PC-3 (cell line): ENCODE measurements at regions not wholly inside any gene's neighbourhood (a gene's known extent, or its start where the extent isn't known, plus 50 kb on each side); places are given as distances from the start of the nearest gene placed in this dataset.
"Not testable (repeated sequence)": the region's sequence is repeated elsewhere in the genome, so short reads cannot be mapped to it uniquely, and the experiment has no call there.

ENCODE experiments used
- EZH2 ChIP-seq: fragments of 300-600 bp; sonication (generic); IDR thresholded peaks from one replicate; pipeline ENCODE4 v1.6.1; 2017; ENCODE audit warnings: antibody characterized with exemption, mild to moderate bottlenecking, low read length; ENCODE audit not compliant: unreplicated experiment
- TF ChIP-seq, protein P1 (sequence below): fragments of 300-600 bp; sonication (generic); conservative IDR thresholded peaks from 2 replicates; pipeline ENCODE4 v1.5.1; 2017; ENCODE audit warnings: antibody characterized with exemption, low read depth, mild to moderate bottlenecking, low read length

- TF ChIP-seq, protein P1, sequence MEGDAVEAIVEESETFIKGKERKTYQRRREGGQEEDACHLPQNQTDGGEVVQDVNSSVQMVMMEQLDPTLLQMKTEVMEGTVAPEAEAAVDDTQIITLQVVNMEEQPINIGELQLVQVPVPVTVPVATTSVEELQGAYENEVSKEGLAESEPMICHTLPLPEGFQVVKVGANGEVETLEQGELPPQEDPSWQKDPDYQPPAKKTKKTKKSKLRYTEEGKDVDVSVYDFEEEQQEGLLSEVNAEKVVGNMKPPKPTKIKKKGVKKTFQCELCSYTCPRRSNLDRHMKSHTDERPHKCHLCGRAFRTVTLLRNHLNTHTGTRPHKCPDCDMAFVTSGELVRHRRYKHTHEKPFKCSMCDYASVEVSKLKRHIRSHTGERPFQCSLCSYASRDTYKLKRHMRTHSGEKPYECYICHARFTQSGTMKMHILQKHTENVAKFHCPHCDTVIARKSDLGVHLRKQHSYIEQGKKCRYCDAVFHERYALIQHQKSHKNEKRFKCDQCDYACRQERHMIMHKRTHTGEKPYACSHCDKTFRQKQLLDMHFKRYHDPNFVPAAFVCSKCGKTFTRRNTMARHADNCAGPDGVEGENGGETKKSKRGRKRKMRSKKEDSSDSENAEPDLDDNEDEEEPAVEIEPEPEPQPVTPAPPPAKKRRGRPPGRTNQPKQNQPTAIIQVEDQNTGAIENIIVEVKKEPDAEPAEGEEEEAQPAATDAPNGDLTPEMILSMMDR, result not testable (repeated sequence)
- not testable (repeated sequence) for TF ChIP-seq EZH2
Observed at GRCh38 chr15:22254409-22255045, 174.2 kb downstream of the OR4M2 start.
